ENCODE measurements at regions not wholly inside any gene's neighbourhood (a gene's known extent, or its start where the extent isn't known, plus 50 kb on each side); places are given as distances from the start of the nearest gene placed in this dataset.

GRCh38 chr10:61839916-61840315, 61.6 kb upstream of the ARID5B start:
- no peak for DNase-seq
- intact Hi-C loops (cut with micrococcal nuclease) = no loop called here
- Histone ChIP-seq H3K36me3 (ENCODE audit: control insufficient read depth in 2 of 3, insufficient read depth in 3 of 3, low read length in 3 of 3) (no peaks in the 10 kb centered on the region), H3K27me3 (ENCODE audit: control insufficient read depth in 2 of 2, insufficient read depth in 2 of 2, low read length in 2 of 2) (no peaks in the 10 kb centered on the region), H3K4me1 (ENCODE audit: control insufficient read depth in 2 of 2, insufficient read depth in 2 of 2, low read length in 2 of 2) (no peaks in the 10 kb centered on the region), H3K9me3 (ENCODE audit: control insufficient read depth in 2 of 3, low read length in 3 of 3) (no peaks in the 10 kb centered on the region), H3K4me3 (ENCODE audit: low read length) (no peak overlapping the region), H3K27ac (ENCODE audit: low read depth, low read length) (no peak overlapping the region)
- Mint-ChIP-seq H3K9me3 (no peaks in the 10 kb centered on the region), H3K36me3 (no peaks in the 10 kb centered on the region), H3K27ac (no peak overlapping the region), H3K4me1 (peaks cover 0 to 15% (median 5%) of the 10 kb centered on the region in 7 donors), H3K4me3 (no peak overlapping the region), H3K27me3 (peaks cover 0 to 4% (median 0%) of the 10 kb centered on the region in 5 donors)
- no peak for ATAC-seq
- ChIA-PET CTCF (no interaction called here), POLR2A (no interaction called here)

- no peak for DNase-seq
- Mint-ChIP-seq H3K4me3 (no peak overlapping the region), H3K27ac (peak overlapping the region in 1 of 9 donors; percentile 39), H3K27me3 (peaks cover 0 to 4% (median 0%) of the 10 kb centered on the region in 5 donors), H3K4me1 (peaks cover 0 to 10% (median 5%) of the 10 kb centered on the region in 7 donors), H3K9me3 (no peaks in the 10 kb centered on the region), H3K36me3 (no peaks in the 10 kb centered on the region)
- no peak overlapping the region for H3K27ac ChIP-seq (ENCODE audit: low read depth, low read length)
- ChIA-PET CTCF (no interaction called here), POLR2A (no interaction called here)
- ATAC-seq = no peak
- no peaks in the 10 kb centered on the region for H3K27me3 ChIP-seq (ENCODE audit: control insufficient read depth in 2 of 2, insufficient read depth in 2 of 2, low read length in 2 of 2)
- no peak overlapping the region for H3K4me3 ChIP-seq (ENCODE audit: low read length)
- intact Hi-C loops (cut with micrococcal nuclease) = no loop called here
- no peaks in the 10 kb centered on the region for H3K36me3 ChIP-seq (ENCODE audit: control insufficient read depth in 2 of 3, insufficient read depth in 3 of 3, low read length in 3 of 3)
- H3K9me3 ChIP-seq (ENCODE audit: control insufficient read depth in 2 of 3, low read length in 3 of 3) = no peaks in the 10 kb centered on the region
- H3K4me1 ChIP-seq (ENCODE audit: control insufficient read depth in 2 of 2, insufficient read depth in 2 of 2, low read length in 2 of 2) = no peaks in the 10 kb centered on the region
Observed at GRCh38 chr10:61840403-61840802, 61.1 kb upstream of the ARID5B start.

- Histone ChIP-seq H3K36me3 (ENCODE audit: control insufficient read depth in 2 of 3, insufficient read depth in 3 of 3, low read length in 3 of 3) (no peaks in the 10 kb centered on the region), H3K27me3 (ENCODE audit: control insufficient read depth in 2 of 2, insufficient read depth in 2 of 2, low read length in 2 of 2) (no peaks in the 10 kb centered on the region), H3K4me3 (ENCODE audit: low read length) (no peak overlapping the region), H3K4me1 (ENCODE audit: control insufficient read depth in 2 of 2, insufficient read depth in 2 of 2, low read length in 2 of 2) (no peaks in the 10 kb centered on the region), H3K9me3 (ENCODE audit: control insufficient read depth in 2 of 3, low read length in 3 of 3) (no peaks in the 10 kb centered on the region), H3K27ac (ENCODE audit: low read depth, low read length) (no peak overlapping the region)
- no peak for ATAC-seq
- intact Hi-C loops (cut with micrococcal nuclease) = no loop called here
- ChIA-PET CTCF (no interaction called here), POLR2A (no interaction called here)
- peaks cover 0 to 6% (median under 1%) of the 10 kb centered on the region in 7 donors for H3K4me1 Mint-ChIP-seq
- H3K36me3 Mint-ChIP-seq = no peaks in the 10 kb centered on the region
- H3K27ac Mint-ChIP-seq = no peak overlapping the region
- peaks cover 0 to 4% (median 0%) of the 10 kb centered on the region in 5 donors for H3K27me3 Mint-ChIP-seq
- H3K4me3 Mint-ChIP-seq = no peak overlapping the region
- no peak for DNase-seq
- no peaks in the 10 kb centered on the region for H3K9me3 Mint-ChIP-seq
Observed at GRCh38 chr10:61841338-61841875, 60.1 kb upstream of the ARID5B start.

DNA sequence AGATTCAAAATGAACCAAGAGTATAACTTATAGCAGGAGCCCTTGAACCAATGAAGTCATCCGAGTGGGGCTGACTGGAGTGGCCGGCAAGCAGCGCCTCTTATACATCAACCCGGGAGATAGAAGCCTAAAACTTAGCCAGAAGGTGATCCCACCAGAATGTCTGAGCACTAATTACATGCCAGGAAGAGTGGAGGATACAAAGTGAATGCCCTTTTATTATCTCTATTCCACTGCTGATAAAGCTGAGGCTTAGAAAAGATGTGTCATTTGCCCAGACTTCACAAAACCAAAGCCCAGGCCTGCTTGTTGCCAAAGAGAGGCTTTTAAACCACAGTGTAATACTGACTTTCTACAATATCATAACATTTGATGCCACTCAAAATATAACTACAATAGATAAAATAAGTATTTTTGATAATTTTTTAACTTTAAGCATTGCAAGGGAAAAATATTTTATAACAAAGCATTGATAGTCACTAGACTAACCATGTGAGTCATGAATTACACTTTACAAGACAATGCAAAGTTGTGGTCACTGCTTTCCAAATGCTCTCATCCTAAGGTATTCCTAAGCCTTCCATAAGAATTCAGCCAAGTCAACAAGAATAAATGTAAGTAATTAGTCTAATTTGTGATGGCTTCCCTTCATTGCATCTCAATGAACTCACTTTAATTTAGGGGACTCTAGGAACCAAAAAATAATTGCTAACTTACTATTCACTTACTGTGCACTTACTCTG, 58.6 kb upstream of the ARID5B start:
- POLR2A ChIA-PET = no interaction called here
- Histone ChIP-seq H3K4me3 (ENCODE audit: low read length) (no peak overlapping the region), H3K27ac (ENCODE audit: low read depth, low read length) (no peak overlapping the region), H3K9me3 (ENCODE audit: control insufficient read depth in 2 of 3, low read length in 3 of 3) (no peaks in the 10 kb centered on the region), H3K36me3 (ENCODE audit: control insufficient read depth in 2 of 3, insufficient read depth in 3 of 3, low read length in 3 of 3) (no peaks in the 10 kb centered on the region), H3K27me3 (ENCODE audit: control insufficient read depth in 2 of 2, insufficient read depth in 2 of 2, low read length in 2 of 2) (no peaks in the 10 kb centered on the region), H3K4me1 (ENCODE audit: control insufficient read depth in 2 of 2, insufficient read depth in 2 of 2, low read length in 2 of 2) (no peaks in the 10 kb centered on the region)
- H3K27ac Mint-ChIP-seq = no peak overlapping the region
- peaks cover 6 to 11% (median 9%) of the 10 kb centered on the region in 7 donors for H3K4me1 Mint-ChIP-seq
- H3K36me3 Mint-ChIP-seq = no peaks in the 10 kb centered on the region
- DNase-seq (no peak), ATAC-seq (no peak)
- CTCF ChIA-PET = no interaction called here
- H3K9me3 Mint-ChIP-seq = no peaks in the 10 kb centered on the region
- no peaks in the 10 kb centered on the region for H3K27me3 Mint-ChIP-seq
- intact Hi-C loops (cut with micrococcal nuclease) = no loop called here
- no peak overlapping the region for H3K4me3 Mint-ChIP-seq

DNA sequence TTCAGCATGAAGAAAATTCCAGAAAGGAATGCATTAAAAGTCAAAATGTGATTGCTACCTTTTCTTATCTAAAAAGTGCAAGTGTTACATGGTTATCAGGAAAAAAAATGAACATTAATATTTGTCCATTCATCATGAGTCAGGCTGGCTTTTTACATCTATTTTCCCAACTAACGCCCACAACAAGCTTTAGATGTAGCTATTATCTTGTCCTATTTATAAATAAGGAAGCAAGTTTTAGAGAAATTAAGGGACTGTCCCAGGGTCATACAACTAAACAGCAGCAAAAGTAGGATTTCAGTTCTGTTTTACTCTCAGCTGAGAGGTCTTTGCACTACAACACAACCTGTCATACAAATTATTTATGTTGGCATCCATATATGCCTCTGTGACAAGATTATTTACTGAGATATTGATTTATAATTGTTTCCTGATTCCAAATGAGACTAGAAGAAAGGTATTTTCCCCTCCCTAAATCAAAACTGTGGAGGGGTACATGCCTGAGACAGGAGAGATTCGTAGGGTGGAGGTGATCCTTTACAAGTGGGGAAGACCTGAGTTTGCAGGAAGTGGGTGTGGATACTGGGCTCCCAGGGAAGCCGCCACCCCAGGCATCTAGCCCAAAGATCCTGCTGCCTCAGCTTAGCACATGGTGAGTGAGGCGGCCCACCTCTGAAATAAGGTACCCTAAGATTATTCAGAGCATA, 57.2 kb upstream of the ARID5B start:
- no peak overlapping the region for H3K27ac Mint-ChIP-seq
- H3K9me3 ChIP-seq (ENCODE audit: control insufficient read depth in 2 of 3, low read length in 3 of 3) = no peaks in the 10 kb centered on the region
- H3K27me3 Mint-ChIP-seq = no peaks in the 10 kb centered on the region
- DNase-seq = no peak
- H3K36me3 ChIP-seq (ENCODE audit: control insufficient read depth in 2 of 3, insufficient read depth in 3 of 3, low read length in 3 of 3) = no peaks in the 10 kb centered on the region
- no peaks in the 10 kb centered on the region for H3K36me3 Mint-ChIP-seq
- H3K4me3 ChIP-seq (ENCODE audit: low read length) = no peak overlapping the region
- ChIA-PET CTCF (no interaction called here), POLR2A (interaction anchor here (0.6 kb wide), 1 partner anchor 536 kb away, joined by 3 read pairs; no protein-coding TSS in a partner anchor)
- intact Hi-C loops (cut with micrococcal nuclease) = no loop called here
- H3K4me3 Mint-ChIP-seq = no peak overlapping the region
- no peaks in the 10 kb centered on the region for H3K4me1 ChIP-seq (ENCODE audit: control insufficient read depth in 2 of 2, insufficient read depth in 2 of 2, low read length in 2 of 2)
- no peak overlapping the region for H3K27ac ChIP-seq (ENCODE audit: low read depth, low read length)
- ATAC-seq = no peak
- H3K27me3 ChIP-seq (ENCODE audit: control insufficient read depth in 2 of 2, insufficient read depth in 2 of 2, low read length in 2 of 2) = no peaks in the 10 kb centered on the region
- H3K9me3 Mint-ChIP-seq = no peaks in the 10 kb centered on the region
- H3K4me1 Mint-ChIP-seq = peaks cover 6 to 11% (median 9%) of the 10 kb centered on the region in 7 donors

DNA sequence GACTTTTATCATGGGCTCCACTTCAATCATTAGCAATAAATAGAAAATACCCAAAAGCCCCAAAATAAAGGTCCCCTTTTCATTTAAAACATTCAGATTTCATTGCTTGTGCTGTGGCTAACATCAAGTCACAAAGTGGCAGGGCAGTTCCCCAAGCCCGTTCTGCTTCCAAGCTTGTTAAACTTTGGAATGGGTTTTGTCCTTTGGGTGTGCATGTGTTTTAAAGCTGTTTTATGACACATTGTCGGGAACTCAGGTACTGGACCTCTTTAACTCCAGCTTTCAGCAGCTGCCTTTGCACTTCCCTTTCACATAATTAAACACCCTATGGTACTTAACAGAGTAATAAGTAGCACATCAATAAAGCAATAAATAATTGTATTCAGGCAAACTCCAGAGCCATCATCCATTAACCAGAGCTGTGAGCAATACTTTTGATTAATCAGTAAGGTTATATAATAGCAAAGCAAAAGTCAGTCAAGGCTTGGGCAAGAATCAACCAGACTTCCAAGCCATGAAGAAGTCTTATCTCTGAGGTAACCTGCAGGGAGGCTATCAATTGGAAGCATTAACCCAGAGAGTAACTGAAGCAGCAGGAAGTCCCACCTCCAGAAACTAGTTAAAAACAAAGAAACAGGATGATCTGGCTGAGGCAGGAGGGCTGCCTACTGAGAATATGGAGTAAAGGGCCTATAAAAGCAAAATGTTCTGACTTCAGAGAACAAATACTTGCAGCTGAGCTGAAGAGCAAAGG, 56.1 kb upstream of the ARID5B start:
- H3K9me3 Mint-ChIP-seq = no peaks in the 10 kb centered on the region
- Histone ChIP-seq H3K27me3 (ENCODE audit: control insufficient read depth in 2 of 2, insufficient read depth in 2 of 2, low read length in 2 of 2) (no peaks in the 10 kb centered on the region), H3K36me3 (ENCODE audit: control insufficient read depth in 2 of 3, insufficient read depth in 3 of 3, low read length in 3 of 3) (no peaks in the 10 kb centered on the region), H3K9me3 (ENCODE audit: control insufficient read depth in 2 of 3, low read length in 3 of 3) (no peaks in the 10 kb centered on the region), H3K27ac (ENCODE audit: low read depth, low read length) (no peak overlapping the region), H3K4me3 (ENCODE audit: low read length) (no peak overlapping the region), H3K4me1 (ENCODE audit: control insufficient read depth in 2 of 2, insufficient read depth in 2 of 2, low read length in 2 of 2) (no peaks in the 10 kb centered on the region)
- no peaks in the 10 kb centered on the region for H3K36me3 Mint-ChIP-seq
- H3K27ac Mint-ChIP-seq = peak overlapping the region in 1 of 9 donors; percentile 63
- ATAC-seq (no peak), DNase-seq (no peak)
- intact Hi-C loops (cut with micrococcal nuclease) = no loop called here
- no peaks in the 10 kb centered on the region for H3K27me3 Mint-ChIP-seq
- CTCF ChIA-PET = no interaction called here
- H3K4me3 Mint-ChIP-seq = no peak overlapping the region
- POLR2A ChIA-PET = interaction anchor here (0.6 to 0.9 kb wide), 2 partner anchors 58 to 791 kb away, joined by 3 read pairs; no protein-coding TSS in a partner anchor
- peaks cover 6 to 11% (median 9%) of the 10 kb centered on the region in 7 donors for H3K4me1 Mint-ChIP-seq

Measured in naive thymus-derived CD4-positive, alpha-beta T cell (primary cell).